ENCODE measurements at regions not wholly inside any gene's neighbourhood (a gene's known extent, or its start where the extent isn't known, plus 50 kb on each side); places are given as distances from the start of the nearest gene placed in this dataset.

DNA sequence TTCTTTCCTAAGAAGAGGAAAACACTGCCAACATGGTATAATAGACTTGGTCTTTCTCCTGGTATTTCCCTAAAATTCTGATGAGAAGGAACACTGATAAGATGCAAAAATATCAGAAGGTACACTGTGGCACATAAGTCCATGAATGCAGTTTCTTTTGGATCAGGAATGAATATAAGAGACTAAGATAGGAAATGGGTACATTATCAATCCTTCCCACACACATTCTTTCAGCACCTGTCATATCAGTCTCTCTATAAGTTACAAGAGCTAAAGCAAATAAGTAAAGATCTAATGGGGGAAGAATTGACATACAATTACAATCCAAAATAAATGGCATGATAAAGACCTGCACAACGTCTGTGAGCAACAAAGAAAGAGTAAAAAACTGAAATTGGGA lies 1101.0 kb downstream of the ROBO2 start:
- TF ChIP-seq, protein P1, sequence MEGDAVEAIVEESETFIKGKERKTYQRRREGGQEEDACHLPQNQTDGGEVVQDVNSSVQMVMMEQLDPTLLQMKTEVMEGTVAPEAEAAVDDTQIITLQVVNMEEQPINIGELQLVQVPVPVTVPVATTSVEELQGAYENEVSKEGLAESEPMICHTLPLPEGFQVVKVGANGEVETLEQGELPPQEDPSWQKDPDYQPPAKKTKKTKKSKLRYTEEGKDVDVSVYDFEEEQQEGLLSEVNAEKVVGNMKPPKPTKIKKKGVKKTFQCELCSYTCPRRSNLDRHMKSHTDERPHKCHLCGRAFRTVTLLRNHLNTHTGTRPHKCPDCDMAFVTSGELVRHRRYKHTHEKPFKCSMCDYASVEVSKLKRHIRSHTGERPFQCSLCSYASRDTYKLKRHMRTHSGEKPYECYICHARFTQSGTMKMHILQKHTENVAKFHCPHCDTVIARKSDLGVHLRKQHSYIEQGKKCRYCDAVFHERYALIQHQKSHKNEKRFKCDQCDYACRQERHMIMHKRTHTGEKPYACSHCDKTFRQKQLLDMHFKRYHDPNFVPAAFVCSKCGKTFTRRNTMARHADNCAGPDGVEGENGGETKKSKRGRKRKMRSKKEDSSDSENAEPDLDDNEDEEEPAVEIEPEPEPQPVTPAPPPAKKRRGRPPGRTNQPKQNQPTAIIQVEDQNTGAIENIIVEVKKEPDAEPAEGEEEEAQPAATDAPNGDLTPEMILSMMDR (IDR thresholded peaks at IDR 0.05), result no peak
- TF ChIP-seq POLR2A (IDR thresholded peaks at IDR 0.05), result no peak

All from esophagus squamous epithelium (tissue), 4 donors.